Peyer's patch (tissue), 4 donors: ENCODE measurements at regions not wholly inside any gene's neighbourhood (a gene's known extent, or its start where the extent isn't known, plus 50 kb on each side); places are given as distances from the start of the nearest gene placed in this dataset.

Experiments
- DNase-seq, 3 donors: peaks; one replicate each; pipeline ENCODE4 v3.0.0-alpha.2; 2017 to 2019
- H3K27ac ChIP-seq, 4 donors: fragments of 200-600 bp; sonication (generic); one replicate each; pipeline ENCODE4 v1.5.1; 2016 to 2019
- H3K27me3 ChIP-seq, 2 donors: fragments of 200-600 bp; sonication (generic); one replicate each; pipeline ENCODE4 v1.5.1; 2019
- H3K36me3 ChIP-seq, 3 donors: fragments of 200-600 bp; sonication (generic); one replicate each; pipeline ENCODE4 v1.5.1; 2016 to 2019
- H3K4me1 ChIP-seq, 4 donors: fragments of 200-600 bp; sonication (generic); one replicate each; pipeline ENCODE4 v1.5.1; 2016 to 2019
- H3K4me3 ChIP-seq, 4 donors: fragments of 200-600 bp; sonication (generic); 1 replicate in 3 of 4; 2 replicates in 1 of 4; pipeline ENCODE4 v1.5.1; 2016 to 2019; ENCODE audit warnings: mild to moderate bottlenecking in 1 of 4
- H3K9me3 ChIP-seq, 4 donors: fragments of 200-600 bp; sonication (generic); one replicate each; pipeline ENCODE4 v1.5.1; 2016 to 2019; ENCODE audit warnings: mild to moderate bottlenecking in 1 of 4
- POLR2A ChIP-seq, 2 donors: fragments of 450-650 bp; IDR thresholded peaks; one replicate each; pipeline ENCODE4 v1.5.1; 2017; ENCODE audit warnings: antibody characterized with exemption in 2 of 2, mild to moderate bottlenecking in 2 of 2, moderate library complexity in 2 of 2
- TF ChIP-seq, protein P1 (sequence below), 6 experiments: fragments of 450-650 bp in 4 of 6; fragments of 200-600 bp in 2 of 6; sonication (generic) in 1 of 6; IDR thresholded peaks; one replicate each; pipeline ENCODE4 v1.5.1; 2017 to 2019; ENCODE audit warnings: antibody characterized with exemption in 6 of 6, mild to moderate bottlenecking in 3 of 6, moderate library complexity in 1 of 6

DNA sequence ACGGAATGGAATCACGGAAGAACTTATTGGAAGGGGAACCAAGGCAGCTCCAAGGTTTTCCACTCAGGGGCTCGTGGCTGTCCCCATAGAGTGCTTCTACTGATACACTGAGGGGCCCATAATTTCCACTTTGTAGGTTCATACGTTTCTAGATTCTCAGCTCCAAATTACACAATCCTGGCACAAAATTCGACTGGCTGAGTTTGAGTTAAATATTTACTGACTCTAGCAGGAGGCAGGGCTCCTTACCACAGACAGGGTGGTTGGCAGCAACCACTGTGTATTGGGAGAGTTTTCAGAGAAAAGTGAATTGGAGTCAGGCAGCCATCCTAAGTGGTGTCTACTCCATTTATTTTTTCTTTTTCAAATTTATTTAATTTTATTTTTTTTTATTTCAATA is 55.4 kb upstream of the SEC61G start:
- Histone ChIP-seq H3K4me1 (no peaks in the 10 kb centered on the region), H3K9me3 (no peaks in the 10 kb centered on the region), H3K36me3 (no peaks in the 10 kb centered on the region), H3K27ac (no peak overlapping the region), H3K27me3 (no peaks in the 10 kb centered on the region), H3K4me3 (no peak overlapping the region)
- no peak for DNase-seq
- TF ChIP-seq, protein P1, sequence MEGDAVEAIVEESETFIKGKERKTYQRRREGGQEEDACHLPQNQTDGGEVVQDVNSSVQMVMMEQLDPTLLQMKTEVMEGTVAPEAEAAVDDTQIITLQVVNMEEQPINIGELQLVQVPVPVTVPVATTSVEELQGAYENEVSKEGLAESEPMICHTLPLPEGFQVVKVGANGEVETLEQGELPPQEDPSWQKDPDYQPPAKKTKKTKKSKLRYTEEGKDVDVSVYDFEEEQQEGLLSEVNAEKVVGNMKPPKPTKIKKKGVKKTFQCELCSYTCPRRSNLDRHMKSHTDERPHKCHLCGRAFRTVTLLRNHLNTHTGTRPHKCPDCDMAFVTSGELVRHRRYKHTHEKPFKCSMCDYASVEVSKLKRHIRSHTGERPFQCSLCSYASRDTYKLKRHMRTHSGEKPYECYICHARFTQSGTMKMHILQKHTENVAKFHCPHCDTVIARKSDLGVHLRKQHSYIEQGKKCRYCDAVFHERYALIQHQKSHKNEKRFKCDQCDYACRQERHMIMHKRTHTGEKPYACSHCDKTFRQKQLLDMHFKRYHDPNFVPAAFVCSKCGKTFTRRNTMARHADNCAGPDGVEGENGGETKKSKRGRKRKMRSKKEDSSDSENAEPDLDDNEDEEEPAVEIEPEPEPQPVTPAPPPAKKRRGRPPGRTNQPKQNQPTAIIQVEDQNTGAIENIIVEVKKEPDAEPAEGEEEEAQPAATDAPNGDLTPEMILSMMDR (IDR thresholded peaks at IDR 0.05): no peak
- TF ChIP-seq POLR2A (IDR thresholded peaks at IDR 0.05): no peak

DNA sequence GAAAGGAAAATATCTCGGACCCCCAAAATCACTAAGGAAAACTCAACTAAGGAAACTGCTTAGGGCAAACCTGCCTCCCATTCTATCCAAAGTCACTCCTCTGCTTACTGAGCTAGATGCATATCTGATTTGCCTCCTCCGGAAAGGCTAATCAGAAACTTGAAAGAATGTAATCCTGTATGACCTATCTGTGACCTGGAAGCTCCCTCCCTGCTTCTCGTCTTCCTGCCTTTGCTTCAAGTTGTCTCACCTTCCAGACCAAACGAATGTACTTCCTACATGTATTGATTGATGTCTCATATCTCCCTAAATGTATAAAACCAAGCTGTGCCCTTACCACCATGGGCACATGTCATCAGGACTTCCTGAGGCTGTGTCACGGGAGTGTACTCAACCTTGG is 58.1 kb upstream of the SEC61G start:
- H3K36me3 ChIP-seq: no peaks in the 10 kb centered on the region
- H3K4me1 ChIP-seq: no peaks in the 10 kb centered on the region
- TF ChIP-seq, protein P1 (IDR thresholded peaks at IDR 0.05): no peak
- TF ChIP-seq POLR2A (IDR thresholded peaks at IDR 0.05): no peak
- no peak overlapping the region for H3K27ac ChIP-seq
- DNase-seq: no peak
- no peaks in the 10 kb centered on the region for H3K27me3 ChIP-seq
- H3K4me3 ChIP-seq: no peak overlapping the region
- H3K9me3 ChIP-seq: no peaks in the 10 kb centered on the region

DNA sequence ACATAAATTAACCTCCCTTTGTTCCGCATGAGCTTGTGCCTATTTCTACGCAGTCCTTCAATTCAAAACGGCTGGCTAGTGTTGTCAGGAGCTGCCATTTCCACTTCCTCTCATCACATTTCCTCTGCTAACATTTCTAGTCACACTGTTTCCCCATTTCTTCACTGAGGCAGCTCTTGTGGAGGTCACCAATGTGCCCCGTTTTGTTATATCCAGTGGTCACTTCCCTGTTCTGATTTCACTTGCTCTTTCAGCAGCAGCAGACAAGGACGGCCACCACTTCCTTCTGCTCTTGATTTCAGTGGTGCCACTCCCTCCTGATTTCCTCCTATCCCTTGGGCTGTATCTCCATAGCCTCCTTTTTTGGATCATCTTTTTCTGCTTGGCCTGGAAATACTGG is 64.8 kb upstream of the SEC61G start:
- H3K27ac ChIP-seq: no peak overlapping the region
- no peaks in the 10 kb centered on the region for H3K36me3 ChIP-seq
- H3K27me3 ChIP-seq: no peaks in the 10 kb centered on the region
- no peaks in the 10 kb centered on the region for H3K9me3 ChIP-seq
- H3K4me1 ChIP-seq: no peaks in the 10 kb centered on the region
- no peak overlapping the region for H3K4me3 ChIP-seq
- TF ChIP-seq, protein P1 (IDR thresholded peaks at IDR 0.05): no peak
- TF ChIP-seq POLR2A (IDR thresholded peaks at IDR 0.05): no peak
- no peak for DNase-seq

DNA sequence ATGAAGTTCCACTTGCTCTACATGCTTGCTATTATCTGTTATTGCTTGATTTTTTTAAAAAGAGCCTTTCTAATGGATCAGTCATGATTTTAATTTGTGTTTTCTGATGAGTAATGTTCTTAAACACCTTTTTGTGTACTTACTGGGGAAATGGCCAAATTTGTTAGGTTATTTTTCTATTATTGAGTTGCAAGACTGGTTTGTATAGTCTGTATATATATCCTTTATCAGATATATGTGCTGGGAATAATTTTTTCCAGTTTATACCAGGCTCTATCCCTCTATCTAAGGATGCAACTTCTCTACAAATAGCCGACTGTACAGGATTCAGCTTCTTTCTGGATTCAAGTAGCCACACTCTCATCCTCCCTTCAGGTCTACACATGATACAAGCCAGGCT is 65.6 kb upstream of the SEC61G start:
- DNase-seq: no peak
- no peaks in the 10 kb centered on the region for H3K4me1 ChIP-seq
- H3K27ac ChIP-seq: no peak overlapping the region
- no peak overlapping the region for H3K4me3 ChIP-seq
- no peaks in the 10 kb centered on the region for H3K27me3 ChIP-seq
- TF ChIP-seq POLR2A (IDR thresholded peaks at IDR 0.05): no peak
- TF ChIP-seq, protein P1 (IDR thresholded peaks at IDR 0.05): no peak
- no peaks in the 10 kb centered on the region for H3K36me3 ChIP-seq
- H3K9me3 ChIP-seq: no peaks in the 10 kb centered on the region

DNA sequence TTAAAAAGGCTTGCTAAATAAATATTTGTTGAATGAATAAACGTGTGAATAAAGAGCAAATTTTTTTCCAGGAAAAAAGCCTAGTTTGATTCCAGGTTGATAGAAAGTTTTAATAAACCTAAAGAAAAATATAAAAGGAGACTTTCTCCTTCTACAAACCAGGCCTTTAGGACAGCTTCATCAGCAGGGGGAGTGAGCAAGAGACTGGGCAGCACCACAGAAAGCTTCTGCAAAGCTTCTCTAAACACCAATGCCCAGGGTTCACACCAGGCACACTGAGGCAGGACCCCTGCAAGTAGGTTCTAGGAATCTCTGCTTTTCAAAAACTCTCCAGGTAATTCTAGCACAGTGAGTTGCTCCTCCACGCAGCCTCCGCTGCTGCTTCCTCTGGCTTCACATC is 66.4 kb upstream of the SEC61G start:
- Histone ChIP-seq H3K36me3 (no peaks in the 10 kb centered on the region), H3K27ac (no peak overlapping the region), H3K4me3 (no peak overlapping the region), H3K4me1 (no peaks in the 10 kb centered on the region), H3K9me3 (no peaks in the 10 kb centered on the region), H3K27me3 (no peaks in the 10 kb centered on the region)
- no peak for TF ChIP-seq POLR2A (IDR thresholded peaks at IDR 0.05)
- TF ChIP-seq, protein P1 (IDR thresholded peaks at IDR 0.05): no peak
- no peak for DNase-seq

DNA sequence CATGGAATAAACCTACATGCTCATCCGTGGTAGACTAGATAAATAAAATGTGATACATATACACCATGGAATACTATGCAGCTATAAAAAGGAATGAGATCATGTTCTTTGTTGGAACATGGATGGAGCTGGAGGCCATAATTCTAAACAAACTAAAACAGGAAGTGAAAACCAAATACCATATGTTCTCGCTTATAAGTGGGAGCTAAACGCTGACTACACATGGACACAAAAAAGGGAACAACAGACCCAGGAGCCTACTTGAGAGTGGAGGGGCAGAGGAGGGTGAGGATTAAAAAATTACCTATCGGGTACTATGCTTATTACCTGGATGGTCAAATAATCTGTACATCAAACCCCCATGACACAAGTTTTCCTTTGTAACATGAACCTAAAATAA is 68.7 kb upstream of the SEC61G start:
- no peak for DNase-seq
- no peak overlapping the region for H3K4me3 ChIP-seq
- H3K27ac ChIP-seq: no peak overlapping the region
- H3K9me3 ChIP-seq: no peaks in the 10 kb centered on the region
- no peaks in the 10 kb centered on the region for H3K4me1 ChIP-seq
- TF ChIP-seq POLR2A (IDR thresholded peaks at IDR 0.05): no peak
- no peaks in the 10 kb centered on the region for H3K36me3 ChIP-seq
- no peaks in the 10 kb centered on the region for H3K27me3 ChIP-seq
